GM12878 (cell line): ENCODE measurements at regions not wholly inside any gene's neighbourhood (a gene's known extent, or its start where the extent isn't known, plus 50 kb on each side); places are given as distances from the start of the nearest gene placed in this dataset.

Experiments
- ATAC-seq: fragments of 200-7000 bp; cut with Tn5 transposase; 3 replicates; pipeline ENCODE4 v1.9.1; 2020; ENCODE audit warnings: mild to moderate bottlenecking, moderate library complexity
- BruUV-seq: library from RNA; stranded (reverse); fragments of 400-500 nt; replicated peaks from 2 replicates; lab custom pipeline; 2021; lab: Mats Ljungman, UMichigan
- CTCF ChIA-PET: fragments of 300-600 bp; sonication (Branson Sonifier 250); formaldehyde crosslinking; extraction: SDS; loops from one replicate; lab custom pipeline; 2021; ENCODE audit warnings: inconsistent platforms; lab: Yijun Ruan, JAX
- POLR2A ChIA-PET: fragments of 350-600 bp; formaldehyde crosslinking; extraction: SDS; loops from one replicate; lab custom pipeline; 2021; ENCODE audit warnings: inconsistent platforms; lab: Charles Lee
- RAD21 ChIA-PET: fragments of 300-600 bp; sonication (Branson Sonifier 250); formaldehyde crosslinking; loops from one replicate; lab custom pipeline; 2023; ENCODE audit warnings: antibody characterized with exemption; ENCODE audit not compliant: unreplicated experiment; lab: Charles Lee
- SMC1A ChIA-PET: fragments of 300-600 bp; sonication (Branson Sonifier 250); formaldehyde crosslinking; loops from one replicate; lab custom pipeline; 2023; ENCODE audit not compliant: unreplicated experiment, uncharacterized antibody; lab: Charles Lee
- DNase-seq: peaks from one replicate; pipeline ENCODE4 v3.0.0-alpha.2; 2011; ENCODE audit warnings: low read depth, low spot score
- FAIRE-seq: peaks from 3 replicates; lab custom pipeline; 2011; peaks lifted over from hg19 to GRCh38; lab: Jason Lieb, UNC
- H2AFZ ChIP-seq: 2 replicates; pipeline ENCODE4 v1.6.0; 2011; ENCODE audit warnings: low read depth, low read length, control low read depth; ENCODE audit not compliant: control insufficient read depth
- H3K27ac ChIP-seq: 2 replicates; pipeline ENCODE4 v1.5.1; 2011; ENCODE audit warnings: control low read depth; ENCODE audit not compliant: control insufficient read depth, insufficient read depth
- H3K27me3 ChIP-seq, 2 experiments: replicated peaks in 1 of 2; 2 replicates each; pipeline versions ENCODE4 v1.6.0 to v1.6.1; 2011; ENCODE audit warnings: low read length in 1 of 2; ENCODE audit not compliant: control insufficient read depth in 2 of 2, insufficient read depth in 2 of 2
- H3K36me3 ChIP-seq, 2 experiments: 2 replicates each; pipeline ENCODE4 v1.5.1; 2011; ENCODE audit warnings: low read length in 1 of 2; ENCODE audit not compliant: control insufficient read depth in 2 of 2, insufficient read depth in 2 of 2
- H3K4me1 ChIP-seq: 2 replicates; pipeline ENCODE4 v1.6.1; 2011; ENCODE audit warnings: mild to moderate bottlenecking, low read length, moderate library complexity, mixed read lengths; ENCODE audit not compliant: control insufficient read depth, insufficient read depth
- H3K4me2 ChIP-seq: 2 replicates; pipeline ENCODE4 v1.6.0; 2011; ENCODE audit warnings: control low read depth; ENCODE audit not compliant: control insufficient read depth, insufficient read depth
- H3K4me3 ChIP-seq: fragments of 200-600 bp; sonication (generic); 2 replicates; pipeline ENCODE4 v1.5.1; 2016
- H3K79me2 ChIP-seq: 2 replicates; pipeline ENCODE4 v1.6.0; 2011; ENCODE audit warnings: low read length; ENCODE audit not compliant: control insufficient read depth, insufficient read depth
- H3K9ac ChIP-seq: 2 replicates; pipeline ENCODE4 v1.8.0; 2011; ENCODE audit warnings: low read length, control low read depth, mixed read lengths; ENCODE audit not compliant: control insufficient read depth, insufficient read depth
- H3K9me3 ChIP-seq: replicated peaks from 3 replicates; pipeline ENCODE4 v1.5.1; 2011; ENCODE audit warnings: mild to moderate bottlenecking, low read length; ENCODE audit not compliant: control insufficient read depth, insufficient read depth
- H4K20me1 ChIP-seq: 2 replicates; pipeline ENCODE4 v1.6.0; 2011; ENCODE audit not compliant: control insufficient read depth, insufficient read depth
- BMI1 ChIP-seq: fragments of 450-650 bp; IDR thresholded peaks from 2 replicates; pipeline ENCODE4 v1.6.1; 2016; ENCODE audit warnings: mild to moderate bottlenecking, moderate library complexity, borderline replicate concordance
- CTCF ChIP-seq, 3 experiments: IDR thresholded peaks in 2 of 3; conservative IDR thresholded peaks in 1 of 3; 2 replicates each; pipeline ENCODE4 v1.5.1; 2011; ENCODE audit warnings: low read depth in 3 of 3, low read length in 3 of 3, mild to moderate bottlenecking in 3 of 3, control low read depth in 2 of 3, moderate library complexity in 2 of 3, inconsistent platforms in 1 of 3, mixed read lengths in 1 of 3; ENCODE audit not compliant: control insufficient read depth in 2 of 3, insufficient read depth in 1 of 3; ENCODE audit errors: extremely low read depth in 1 of 3
- DPF2 ChIP-seq: fragments of 450-650 bp; IDR thresholded peaks from 2 replicates; pipeline ENCODE4 v1.6.1; 2017; ENCODE audit warnings: mild to moderate bottlenecking
- EGR1 ChIP-seq, 2 experiments: IDR thresholded peaks; 1 replicate in 1 of 2; 2 replicates in 1 of 2; pipeline ENCODE4 v1.6.1; 2011 to 2012; ENCODE audit warnings: low read depth in 2 of 2, low read length in 2 of 2, borderline replicate concordance in 1 of 2, mild to moderate bottlenecking in 1 of 2, moderate library complexity in 1 of 2
- FOXM1 ChIP-seq: IDR thresholded peaks from 2 replicates; pipeline ENCODE4 v1.6.1; 2012; ENCODE audit warnings: low read depth, mild to moderate bottlenecking, inconsistent platforms, low read length, moderate library complexity
- IKZF2 ChIP-seq, 2 experiments: fragments of 450-650 bp; IDR thresholded peaks; 2 replicates each; pipeline ENCODE4 v1.6.1; 2017; ENCODE audit warnings: mild to moderate bottlenecking in 2 of 2, moderate library complexity in 2 of 2
- IRF3 ChIP-seq: fragments of 450-650 bp; IDR thresholded peaks from 2 replicates; pipeline ENCODE4 v1.6.1; 2014; ENCODE audit warnings: mild to moderate bottlenecking
- PAX8 ChIP-seq: fragments of 450-650 bp; IDR thresholded peaks from 2 replicates; pipeline ENCODE4 v1.6.1; 2017; ENCODE audit warnings: mild to moderate bottlenecking, moderate library complexity
- REST ChIP-seq: IDR thresholded peaks from 2 replicates; pipeline ENCODE4 v1.6.1; 2012; ENCODE audit warnings: mild to moderate bottlenecking, low read depth, low read length
- SIX5 ChIP-seq: IDR thresholded peaks from 2 replicates; pipeline ENCODE4 v1.6.1; 2011; ENCODE audit warnings: mild to moderate bottlenecking, low read depth, low read length, moderate library complexity; ENCODE audit not compliant: severe bottlenecking
- SP1 ChIP-seq: IDR thresholded peaks from one replicate; pipeline ENCODE4 v1.6.1; 2011; ENCODE audit warnings: low read depth, low read length
- ZNF622 ChIP-seq: fragments of 450-650 bp; IDR thresholded peaks from 2 replicates; pipeline ENCODE4 v1.6.1; 2017; ENCODE audit warnings: mild to moderate bottlenecking, inconsistent platforms
- WGBS: methylation state at CpG from one replicate; pipeline ENCODE4 v1.1.6; 2016; ENCODE audit warnings: low lambda C conversion rate; ENCODE audit not compliant: insufficient replicate concordance, insufficient coverage; ENCODE audit errors: missing lambda C conversion rate; 5-methylcytosine and 5-hydroxymethylcytosine counted together
- in situ Hi-C: fragments of 300-500 bp; cut with MboI; formaldehyde crosslinking; loops from 9 replicates; pipeline ENCODE4 v1.14.3; 2018; ENCODE audit warnings: mixed read lengths
- intact Hi-C: fragments of 100-400 bp; cut with micrococcal nuclease; formaldehyde crosslinking; loops from one replicate; pipeline ENCODE4 v1.14.2; 2022; ENCODE audit not compliant: unreplicated experiment

GRCh38 chr2:145029081-145029480, 509.2 kb upstream of the ZEB2 start (continued):
- no peak for TF ChIP-seq IRF3
- no peak for TF ChIP-seq SP1
- no peak for TF ChIP-seq FOXM1
- TF ChIP-seq BMI1, result no peak

- Histone ChIP-seq H3K79me2 (no peaks in the 10 kb centered on the region), H3K36me3 (no peaks in the 10 kb centered on the region), H3K4me2 (no peak overlapping the region), H2AFZ (no peak overlapping the region), H3K9me3 (no peaks in the 10 kb centered on the region), H3K27ac (no peak overlapping the region), H3K4me3 (no peak overlapping the region), H3K9ac (no peak overlapping the region), H4K20me1 (no peaks in the 10 kb centered on the region), H3K27me3 (no peaks in the 10 kb centered on the region; a peak in 1 of 4 replicates), H3K4me1 (no peaks in the 10 kb centered on the region)
- ChIA-PET POLR2A (no interaction called here), RAD21 (no interaction called here), CTCF (no interaction called here), SMC1A (interaction anchor here (0.6 kb wide), 1 partner anchor 962 kb away, joined by 3 read pairs; no protein-coding TSS in a partner anchor)
- TF ChIP-seq DPF2, result no peak
- TF ChIP-seq EGR1 (IDR thresholded peaks at IDR 0.05; ENCODE audit: borderline replicate concordance in 1 of 2, low read depth in 2 of 2, low read length in 2 of 2), result no peak
- no peak for TF ChIP-seq CTCF (IDR thresholded peaks at IDR 0.05 in 2 of 3, conservative IDR thresholded peaks at IDR 0.05 in 1 of 3; ENCODE audit: control insufficient read depth in 2 of 3, extremely low read depth in 1 of 3, insufficient read depth in 1 of 3, low read depth in 3 of 3, low read length in 3 of 3)
- TF ChIP-seq SIX5, result no peak
- TF ChIP-seq PAX8, result no peak
- no peak for TF ChIP-seq IKZF2 (IDR thresholded peaks at IDR 0.05)
- TF ChIP-seq ZNF622, result no peak
- no peak for TF ChIP-seq REST
- DNase-seq, result no peak
- in situ Hi-C loops, result no loop called here
- intact Hi-C loops, result no loop called here
- BruUV-seq, result no TSS peak
- FAIRE-seq, result no peak
- 30% methylated on average over 8 of the region's 8 CpGs for WGBS
- ATAC-seq, result no peak
Observed at GRCh38 chr2:145028101-145028920, 508.4 kb upstream of the ZEB2 start.
